Breast epithelium (tissue), 4 donors: ENCODE measurements at regions not wholly inside any gene's neighbourhood (a gene's known extent, or its start where the extent isn't known, plus 50 kb on each side); places are given as distances from the start of the nearest gene placed in this dataset.

Experiments
- DNase-seq, 2 donors: peaks; one replicate each; pipeline ENCODE4 v3.0.0-alpha.2; 2019; ENCODE audit warnings: low spot score in 2 of 2
- H3K27ac ChIP-seq, 2 donors: fragments of 200-600 bp; sonication (generic) in 1 of 2; one replicate each; pipeline ENCODE4 v1.5.1; 2016 to 2019; ENCODE audit warnings: mild to moderate bottlenecking in 1 of 2
- H3K27me3 ChIP-seq, 2 donors: fragments of 200-600 bp; sonication (generic) in 1 of 2; one replicate each; pipeline versions ENCODE4 v1.5.1 to v1.6.0; 2017 to 2019; ENCODE audit warnings: control low read depth in 1 of 2, mild to moderate bottlenecking in 1 of 2
- H3K36me3 ChIP-seq: fragments of 200-600 bp; one replicate; pipeline ENCODE4 v1.5.1; 2019
- H3K4me1 ChIP-seq, 2 donors: fragments of 200-600 bp; sonication (generic); one replicate each; pipeline ENCODE4 v1.5.1; 2016 to 2019; ENCODE audit warnings: control low read depth in 1 of 2
- H3K4me3 ChIP-seq, 3 donors: fragments of 200-600 bp; sonication (generic); 1 replicate in 2 of 3; 2 replicates in 1 of 3; pipeline ENCODE4 v1.5.1; 2016 to 2019; ENCODE audit warnings: mild to moderate bottlenecking in 3 of 3, moderate library complexity in 2 of 3
- H3K9me3 ChIP-seq, 2 donors: fragments of 200-600 bp; sonication (generic) in 1 of 2; one replicate each; pipeline ENCODE4 v1.5.1; 2016 to 2019; ENCODE audit warnings: control low read depth in 1 of 2
- POLR2A ChIP-seq: fragments of 450-650 bp; IDR thresholded peaks from one replicate; pipeline ENCODE4 v1.6.1; 2016; ENCODE audit warnings: antibody characterized with exemption, mild to moderate bottlenecking, moderate library complexity
- POLR2AphosphoS5 ChIP-seq, 3 donors: sonication (generic); formaldehyde crosslinking; IDR thresholded peaks; one replicate each; pipeline ENCODE4 v1.6.1; 2017; ENCODE audit warnings: antibody characterized with exemption in 3 of 3
- intact Hi-C: fragments of 100-400 bp; cut with DNase I; formaldehyde crosslinking; loops from one replicate; pipeline ENCODE4 v1.15.1; 2023; ENCODE audit warnings: low total_unique reads
- TF ChIP-seq, protein P1 (sequence below), 3 donors: fragments of 450-650 bp; IDR thresholded peaks; one replicate each; pipeline ENCODE4 v1.5.1; 2016 to 2017; ENCODE audit warnings: antibody characterized with exemption in 3 of 3, mild to moderate bottlenecking in 3 of 3, moderate library complexity in 3 of 3

GRCh38 chr2:150110548-150110947 lies 376.9 kb downstream of the RND3 start:
- Histone ChIP-seq H3K27ac (no peak overlapping the region), H3K36me3 (no peaks in the 10 kb centered on the region), H3K4me1 (no peaks in the 10 kb centered on the region), H3K4me3 (no peak overlapping the region), H3K27me3 (no peaks in the 10 kb centered on the region), H3K9me3 (no peaks in the 10 kb centered on the region)
- intact Hi-C loops: no loop called here
- no peak for DNase-seq
- no peak for TF ChIP-seq POLR2AphosphoS5 (IDR thresholded peaks at IDR 0.05)
- no peak for TF ChIP-seq POLR2A

GRCh38 chr2:150109912-150110311 lies 377.6 kb downstream of the RND3 start:
- H3K4me1 ChIP-seq: no peaks in the 10 kb centered on the region
- no peak for DNase-seq
- H3K9me3 ChIP-seq: no peaks in the 10 kb centered on the region
- no peaks in the 10 kb centered on the region for H3K27me3 ChIP-seq
- no peak overlapping the region for H3K4me3 ChIP-seq
- intact Hi-C loops: no loop called here
- TF ChIP-seq POLR2AphosphoS5 (IDR thresholded peaks at IDR 0.05) (no peak), POLR2A (no peak)
- TF ChIP-seq, protein P1, sequence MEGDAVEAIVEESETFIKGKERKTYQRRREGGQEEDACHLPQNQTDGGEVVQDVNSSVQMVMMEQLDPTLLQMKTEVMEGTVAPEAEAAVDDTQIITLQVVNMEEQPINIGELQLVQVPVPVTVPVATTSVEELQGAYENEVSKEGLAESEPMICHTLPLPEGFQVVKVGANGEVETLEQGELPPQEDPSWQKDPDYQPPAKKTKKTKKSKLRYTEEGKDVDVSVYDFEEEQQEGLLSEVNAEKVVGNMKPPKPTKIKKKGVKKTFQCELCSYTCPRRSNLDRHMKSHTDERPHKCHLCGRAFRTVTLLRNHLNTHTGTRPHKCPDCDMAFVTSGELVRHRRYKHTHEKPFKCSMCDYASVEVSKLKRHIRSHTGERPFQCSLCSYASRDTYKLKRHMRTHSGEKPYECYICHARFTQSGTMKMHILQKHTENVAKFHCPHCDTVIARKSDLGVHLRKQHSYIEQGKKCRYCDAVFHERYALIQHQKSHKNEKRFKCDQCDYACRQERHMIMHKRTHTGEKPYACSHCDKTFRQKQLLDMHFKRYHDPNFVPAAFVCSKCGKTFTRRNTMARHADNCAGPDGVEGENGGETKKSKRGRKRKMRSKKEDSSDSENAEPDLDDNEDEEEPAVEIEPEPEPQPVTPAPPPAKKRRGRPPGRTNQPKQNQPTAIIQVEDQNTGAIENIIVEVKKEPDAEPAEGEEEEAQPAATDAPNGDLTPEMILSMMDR (IDR thresholded peaks at IDR 0.05): no peak
- H3K36me3 ChIP-seq: no peaks in the 10 kb centered on the region
- H3K27ac ChIP-seq: no peak overlapping the region

GRCh38 chr2:150109028-150109427 lies 378.4 kb downstream of the RND3 start:
- Histone ChIP-seq H3K27me3 (no peaks in the 10 kb centered on the region), H3K4me1 (no peaks in the 10 kb centered on the region), H3K36me3 (no peaks in the 10 kb centered on the region), H3K4me3 (no peak overlapping the region), H3K27ac (no peak overlapping the region), H3K9me3 (no peaks in the 10 kb centered on the region)
- TF ChIP-seq, protein P1 (IDR thresholded peaks at IDR 0.05): no peak
- TF ChIP-seq POLR2AphosphoS5 (IDR thresholded peaks at IDR 0.05) (no peak), POLR2A (no peak)
- DNase-seq: no peak
- intact Hi-C loops: no loop called here

- H3K9me3 ChIP-seq: no peaks in the 10 kb centered on the region
- TF ChIP-seq POLR2AphosphoS5 (IDR thresholded peaks at IDR 0.05) (no peak), POLR2A (no peak)
- TF ChIP-seq, protein P1 (IDR thresholded peaks at IDR 0.05): no peak
- H3K4me1 ChIP-seq: no peaks in the 10 kb centered on the region
- no peaks in the 10 kb centered on the region for H3K36me3 ChIP-seq
- DNase-seq: no peak
- intact Hi-C loops: no loop called here
- H3K27me3 ChIP-seq: no peaks in the 10 kb centered on the region
- no peak overlapping the region for H3K4me3 ChIP-seq
- no peak overlapping the region for H3K27ac ChIP-seq
Measured at GRCh38 chr2:150107816-150108215, 379.7 kb downstream of the RND3 start.

DNA sequence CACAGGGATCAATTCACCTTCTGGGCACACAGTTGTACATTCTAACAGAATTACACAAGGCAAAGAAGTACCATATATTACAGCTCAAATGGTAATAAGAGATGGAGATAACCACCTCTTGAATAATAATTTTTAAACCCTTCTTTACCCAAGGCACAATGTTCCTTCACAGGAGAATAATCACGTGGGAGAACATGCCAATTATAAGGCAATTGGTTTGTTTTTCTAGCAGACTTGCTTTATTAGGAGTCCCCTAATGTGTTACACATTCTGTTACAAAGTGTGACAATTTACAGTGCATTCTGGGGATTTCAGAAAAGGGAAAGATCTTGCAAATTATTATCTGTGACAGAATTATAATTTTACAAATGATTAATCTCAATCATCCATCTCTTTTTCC lies 380.3 kb downstream of the RND3 start:
- TF ChIP-seq POLR2AphosphoS5 (IDR thresholded peaks at IDR 0.05) (no peak), POLR2A (no peak)
- TF ChIP-seq, protein P1 (IDR thresholded peaks at IDR 0.05): no peak
- no peak for DNase-seq
- Histone ChIP-seq H3K4me1 (no peaks in the 10 kb centered on the region), H3K9me3 (no peaks in the 10 kb centered on the region), H3K36me3 (no peaks in the 10 kb centered on the region), H3K27me3 (no peaks in the 10 kb centered on the region), H3K27ac (no peak overlapping the region), H3K4me3 (no peak overlapping the region)
- intact Hi-C loops: no loop called here

DNA sequence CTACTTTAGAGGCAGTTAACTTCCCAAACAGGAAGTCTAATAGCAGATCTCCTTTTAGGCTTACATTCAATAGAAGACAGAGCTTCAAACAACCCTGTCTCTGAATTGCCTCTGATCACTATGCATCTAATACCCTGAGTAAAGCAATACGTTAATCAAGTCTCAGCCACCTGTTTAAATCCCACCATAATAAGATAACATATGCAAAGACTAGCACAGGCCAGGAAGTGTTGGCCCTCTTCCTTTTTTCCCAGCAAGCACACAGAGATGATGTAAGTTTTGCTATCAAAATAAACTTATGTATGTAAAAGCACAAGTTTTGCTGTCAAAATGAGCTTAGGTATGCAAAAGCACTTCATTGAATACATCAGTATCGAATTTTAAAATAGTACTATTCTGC lies 385.5 kb downstream of the RND3 start:
- DNase-seq: no peak

More for the DNA sequence above, 385.5 kb downstream of the RND3 start:
- Histone ChIP-seq H3K4me1 (peaks cover 0 to 7% of the 10 kb centered on the region in 2 donors), H3K9me3 (no peaks in the 10 kb centered on the region), H3K36me3 (no peaks in the 10 kb centered on the region), H3K4me3 (no peak overlapping the region), H3K27ac (no peak overlapping the region), H3K27me3 (no peaks in the 10 kb centered on the region)
- intact Hi-C loops: no loop called here
- TF ChIP-seq POLR2AphosphoS5 (IDR thresholded peaks at IDR 0.05) (no peak), POLR2A (no peak)
- TF ChIP-seq, protein P1 (IDR thresholded peaks at IDR 0.05): no peak
